ENCODE measurements at regions not wholly inside any gene's neighbourhood (a gene's known extent, or its start where the extent isn't known, plus 50 kb on each side); places are given as distances from the start of the nearest gene placed in this dataset.

DNA sequence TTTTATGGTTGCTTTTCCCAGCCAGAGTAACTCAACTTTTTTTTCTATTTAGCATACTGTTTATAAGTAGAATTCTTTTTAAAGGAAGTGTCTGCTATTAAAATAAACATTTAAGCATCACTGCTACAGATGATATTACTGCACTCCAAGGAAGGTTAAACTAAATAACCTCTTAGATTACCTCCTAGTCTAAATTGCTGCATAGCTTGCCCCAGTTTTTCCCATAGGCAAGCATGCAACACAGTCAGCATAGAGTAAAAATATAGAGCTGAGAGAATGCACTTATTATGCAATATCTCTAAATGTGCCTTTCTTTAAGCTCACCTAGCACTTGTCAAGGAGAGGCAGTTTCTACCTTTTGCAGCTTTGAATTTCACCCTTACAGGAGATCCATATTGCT is 1392.4 kb upstream of the CELF2 start:
- DNase-seq (ENCODE audit: low spot score): no peak
- TF ChIP-seq EZH2 (IDR thresholded peaks at IDR 0.05; ENCODE audit: borderline replicate concordance): no peak
- Histone ChIP-seq H2AFZ (no peak overlapping the region), H3K9me3 (ENCODE audit: low read depth) (no peaks in the 10 kb centered on the region), H3K9me2 (replicated peaks; ENCODE audit: insufficient read depth) (no peaks in the 10 kb centered on the region), H3K4me1 (ENCODE audit: insufficient read depth) (no peaks in the 10 kb centered on the region), H3K4me3 (no peak overlapping the region), H3K27ac (no peak overlapping the region), H3K4me2 (no peak overlapping the region), H3K79me2 (no peaks in the 10 kb centered on the region), H3K36me3 (replicated peaks; ENCODE audit: insufficient read depth, low read depth) (no peaks in the 10 kb centered on the region), H4K20me1 (ENCODE audit: insufficient read depth, poor library complexity, severe bottlenecking) (no peaks in the 10 kb centered on the region), H3K27me3 (no peaks in the 10 kb centered on the region)

DNA sequence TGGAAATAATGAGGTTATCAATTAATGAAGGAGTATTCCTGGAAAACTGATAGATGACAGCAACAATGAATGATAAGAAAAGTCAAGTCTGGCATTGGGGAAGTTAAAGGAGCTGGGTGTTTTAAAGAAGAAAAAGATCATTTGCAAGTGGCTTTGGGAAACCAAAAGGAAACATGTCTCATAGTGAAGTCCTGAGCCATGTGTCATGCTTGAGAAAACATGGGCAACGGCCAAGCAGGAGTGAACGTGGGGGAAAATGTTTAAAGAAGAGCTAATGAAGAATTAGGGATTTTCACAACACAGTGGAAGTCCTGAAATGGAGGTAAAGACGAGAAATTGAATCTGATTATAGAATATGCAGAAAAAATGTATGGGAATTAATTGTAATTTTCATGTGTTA is 1383.2 kb upstream of the CELF2 start:
- Histone ChIP-seq H3K36me3 (replicated peaks; ENCODE audit: insufficient read depth, low read depth) (no peaks in the 10 kb centered on the region), H3K9me3 (ENCODE audit: low read depth) (no peaks in the 10 kb centered on the region), H3K79me2 (no peaks in the 10 kb centered on the region), H3K4me1 (ENCODE audit: insufficient read depth) (no peaks in the 10 kb centered on the region), H3K4me3 (no peak overlapping the region), H3K27ac (no peak overlapping the region), H3K4me2 (no peak overlapping the region), H4K20me1 (ENCODE audit: insufficient read depth, poor library complexity, severe bottlenecking) (no peaks in the 10 kb centered on the region), H3K9me2 (replicated peaks; ENCODE audit: insufficient read depth) (no peaks in the 10 kb centered on the region), H3K27me3 (no peaks in the 10 kb centered on the region), H2AFZ (no peak overlapping the region)
- WGBS (ENCODE audit: low lambda C conversion rate, missing lambda C conversion rate): 77% methylated on average over 3 of the region's 3 CpGs
- DNase-seq (ENCODE audit: low spot score): no peak
- TF ChIP-seq, protein P1, sequence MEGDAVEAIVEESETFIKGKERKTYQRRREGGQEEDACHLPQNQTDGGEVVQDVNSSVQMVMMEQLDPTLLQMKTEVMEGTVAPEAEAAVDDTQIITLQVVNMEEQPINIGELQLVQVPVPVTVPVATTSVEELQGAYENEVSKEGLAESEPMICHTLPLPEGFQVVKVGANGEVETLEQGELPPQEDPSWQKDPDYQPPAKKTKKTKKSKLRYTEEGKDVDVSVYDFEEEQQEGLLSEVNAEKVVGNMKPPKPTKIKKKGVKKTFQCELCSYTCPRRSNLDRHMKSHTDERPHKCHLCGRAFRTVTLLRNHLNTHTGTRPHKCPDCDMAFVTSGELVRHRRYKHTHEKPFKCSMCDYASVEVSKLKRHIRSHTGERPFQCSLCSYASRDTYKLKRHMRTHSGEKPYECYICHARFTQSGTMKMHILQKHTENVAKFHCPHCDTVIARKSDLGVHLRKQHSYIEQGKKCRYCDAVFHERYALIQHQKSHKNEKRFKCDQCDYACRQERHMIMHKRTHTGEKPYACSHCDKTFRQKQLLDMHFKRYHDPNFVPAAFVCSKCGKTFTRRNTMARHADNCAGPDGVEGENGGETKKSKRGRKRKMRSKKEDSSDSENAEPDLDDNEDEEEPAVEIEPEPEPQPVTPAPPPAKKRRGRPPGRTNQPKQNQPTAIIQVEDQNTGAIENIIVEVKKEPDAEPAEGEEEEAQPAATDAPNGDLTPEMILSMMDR (IDR thresholded peaks at IDR 0.05; ENCODE audit: poor library complexity): no peak
- TF ChIP-seq EZH2phosphoT487 (IDR thresholded peaks at IDR 0.05; ENCODE audit: low read depth, severe bottlenecking, unreplicated experiment) (no peak), EZH2 (IDR thresholded peaks at IDR 0.05; ENCODE audit: borderline replicate concordance) (no peak)

DNA sequence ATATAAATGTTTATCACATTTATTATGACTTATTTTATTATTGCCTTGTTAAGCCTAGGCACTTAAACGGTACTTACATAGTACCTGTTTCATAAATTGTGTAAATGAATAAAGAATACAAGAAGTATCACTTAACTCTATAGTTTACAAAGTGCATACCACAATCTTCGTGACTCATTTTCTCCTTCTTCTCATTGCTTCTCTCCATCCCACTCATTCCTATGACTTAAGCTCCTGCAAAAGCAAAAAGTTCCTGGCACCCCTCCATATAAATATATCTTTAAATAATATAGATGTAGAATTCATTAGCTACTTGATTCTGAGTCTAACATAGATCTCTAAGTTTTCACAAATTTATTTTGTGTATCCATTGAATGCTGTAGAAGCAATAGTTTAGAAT is 1382.0 kb upstream of the CELF2 start:
- H3K36me3 ChIP-seq (replicated peaks; ENCODE audit: insufficient read depth, low read depth): no peaks in the 10 kb centered on the region
- no peak overlapping the region for H3K4me3 ChIP-seq
- no peak overlapping the region for H2AFZ ChIP-seq
- H4K20me1 ChIP-seq (ENCODE audit: insufficient read depth, poor library complexity, severe bottlenecking): no peaks in the 10 kb centered on the region
- no peak for DNase-seq (ENCODE audit: low spot score)
- 80% methylated on average over 2 of the region's 2 CpGs for WGBS (ENCODE audit: low lambda C conversion rate, missing lambda C conversion rate)
- no peaks in the 10 kb centered on the region for H3K9me3 ChIP-seq (ENCODE audit: low read depth)
- TF ChIP-seq, protein P1 (IDR thresholded peaks at IDR 0.05; ENCODE audit: poor library complexity): no peak
- TF ChIP-seq EZH2phosphoT487 (IDR thresholded peaks at IDR 0.05; ENCODE audit: low read depth, severe bottlenecking, unreplicated experiment) (no peak), EZH2 (IDR thresholded peaks at IDR 0.05; ENCODE audit: borderline replicate concordance) (no peak)
- no peaks in the 10 kb centered on the region for H3K79me2 ChIP-seq
- H3K9me2 ChIP-seq (replicated peaks; ENCODE audit: insufficient read depth): no peaks in the 10 kb centered on the region
- no peak overlapping the region for H3K27ac ChIP-seq
- no peaks in the 10 kb centered on the region for H3K4me1 ChIP-seq (ENCODE audit: insufficient read depth)
- no peaks in the 10 kb centered on the region for H3K27me3 ChIP-seq
- no peak overlapping the region for H3K4me2 ChIP-seq

DNA sequence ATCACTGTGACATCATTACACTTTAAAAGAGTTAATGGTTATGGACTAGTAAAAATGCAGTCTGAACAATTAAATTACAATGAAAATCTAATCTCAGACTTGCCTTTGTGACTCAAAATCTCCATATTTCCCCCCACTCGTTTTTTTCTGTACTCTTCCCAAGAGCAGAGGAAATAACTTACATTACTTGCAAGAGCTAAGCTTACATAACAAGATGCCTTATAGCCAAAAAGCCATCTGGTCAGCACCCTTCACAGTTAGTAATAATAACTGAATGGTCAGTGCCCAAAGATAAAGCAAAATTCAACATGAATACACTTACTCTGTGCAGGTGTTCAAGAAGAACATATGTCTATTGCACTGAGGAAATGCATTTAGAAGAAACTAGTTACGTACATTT is 1381.5 kb upstream of the CELF2 start:
- no peak overlapping the region for H3K27ac ChIP-seq
- no peaks in the 10 kb centered on the region for H3K9me2 ChIP-seq (replicated peaks; ENCODE audit: insufficient read depth)
- DNase-seq (ENCODE audit: low spot score): no peak
- H3K4me1 ChIP-seq (ENCODE audit: insufficient read depth): no peaks in the 10 kb centered on the region
- no peaks in the 10 kb centered on the region for H3K9me3 ChIP-seq (ENCODE audit: low read depth)
- H3K27me3 ChIP-seq: no peaks in the 10 kb centered on the region
- H3K4me3 ChIP-seq: no peak overlapping the region
- no peaks in the 10 kb centered on the region for H3K36me3 ChIP-seq (replicated peaks; ENCODE audit: insufficient read depth, low read depth)
- H4K20me1 ChIP-seq (ENCODE audit: insufficient read depth, poor library complexity, severe bottlenecking): no peaks in the 10 kb centered on the region
- no peak overlapping the region for H2AFZ ChIP-seq
- no peak for TF ChIP-seq EZH2 (IDR thresholded peaks at IDR 0.05; ENCODE audit: borderline replicate concordance)
- no peak for TF ChIP-seq EZH2phosphoT487 (IDR thresholded peaks at IDR 0.05; ENCODE audit: low read depth, severe bottlenecking, unreplicated experiment)
- no peak overlapping the region for H3K4me2 ChIP-seq
- 87% methylated on average over 2 of the region's 2 CpGs for WGBS (ENCODE audit: low lambda C conversion rate, missing lambda C conversion rate)
- no peaks in the 10 kb centered on the region for H3K79me2 ChIP-seq
